EH (cell line): ENCODE measurements at regions not wholly inside any gene's neighbourhood (a gene's known extent, or its start where the extent isn't known, plus 50 kb on each side); places are given as distances from the start of the nearest gene placed in this dataset.

Experiments used
- DNase-seq: peaks from one replicate; pipeline ENCODE4 v3.0.0-alpha.2; 2015; ENCODE audit warnings: low read depth

- peak; percentile 18 for DNase-seq
Observed at GRCh38 chr3:147758771-147759170, 349.6 kb downstream of the ZIC1 start.

DNA sequence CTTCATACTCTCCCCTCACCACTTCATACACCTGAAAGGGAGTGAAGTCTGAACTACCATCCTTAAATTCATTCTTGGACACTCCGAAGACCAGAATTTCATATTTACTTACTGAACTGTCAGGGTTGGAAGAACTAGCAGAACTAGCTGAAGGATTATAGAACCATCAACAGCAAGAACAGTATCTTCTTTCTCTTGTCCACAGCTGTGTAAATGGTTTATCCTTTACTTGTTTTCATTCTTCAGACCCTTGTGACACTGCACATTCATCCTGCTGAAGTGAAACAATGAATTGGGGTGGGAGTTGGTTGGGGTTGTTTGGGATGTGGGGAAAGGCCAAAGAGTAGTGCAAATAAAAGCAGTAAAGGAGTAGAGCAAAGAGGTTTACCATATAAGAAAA, 350.9 kb downstream of the ZIC1 start:
- no peak for DNase-seq

DNA sequence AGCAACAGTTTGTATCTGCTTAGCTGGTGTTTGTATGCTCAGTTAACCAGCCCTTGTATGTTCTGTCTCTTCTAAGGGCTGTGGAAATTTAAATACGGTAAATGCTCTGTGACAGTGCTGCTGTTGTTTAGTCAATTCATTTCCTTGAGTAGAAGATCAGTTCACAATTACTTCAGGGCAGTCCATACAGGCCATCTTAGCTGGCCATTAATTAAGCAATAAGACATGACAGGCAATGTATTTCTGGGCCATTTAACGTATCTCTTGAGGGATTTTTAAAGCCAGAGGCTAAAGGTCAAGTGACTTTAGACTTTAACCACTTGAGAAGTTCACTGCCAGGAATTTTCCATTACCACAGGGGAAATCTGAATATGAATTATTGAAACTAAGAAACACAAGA, 351.8 kb downstream of the ZIC1 start:
- no peak for DNase-seq

GRCh38 chr3:147773116-147773630, 364.0 kb downstream of the ZIC1 start:
- peak; percentile 6 for DNase-seq

GRCh38 chr3:147775411-147775810, 366.2 kb downstream of the ZIC1 start:
- no peak for DNase-seq

DNA sequence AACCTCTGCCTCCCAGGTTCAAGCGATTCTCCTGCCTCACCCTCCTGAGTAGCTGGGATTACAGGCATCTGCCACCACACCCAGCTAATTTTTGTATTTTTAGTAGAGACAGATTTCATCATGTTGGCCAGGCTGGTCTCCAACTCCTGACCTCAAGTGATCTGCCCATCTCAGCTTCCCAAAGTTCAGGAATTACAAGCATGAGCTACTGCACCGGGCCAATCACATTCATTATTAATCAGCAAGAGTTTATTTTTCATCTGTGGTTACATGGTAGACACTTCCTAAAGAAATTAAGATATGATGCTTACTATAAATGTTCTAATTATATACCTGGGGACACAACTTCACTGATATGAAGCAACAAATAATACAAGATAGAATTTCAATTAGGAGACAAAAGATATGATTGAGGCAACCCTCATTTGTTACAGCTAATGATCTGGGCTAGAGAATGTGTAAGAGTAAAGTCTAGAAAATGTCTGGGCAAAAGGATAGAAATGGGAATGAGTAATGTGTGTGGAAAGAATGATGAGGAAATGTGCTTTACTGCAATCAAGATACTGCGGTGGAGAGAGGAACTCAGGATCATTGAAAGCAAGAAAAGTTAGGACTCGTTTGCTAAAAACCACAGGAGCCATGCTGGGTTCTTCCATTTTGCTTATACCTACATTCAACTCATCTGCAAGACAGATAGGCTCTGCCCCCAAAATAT, 366.8 kb downstream of the ZIC1 start:
- peak; percentile 10 for DNase-seq

GRCh38 chr3:147793841-147794240, 384.7 kb downstream of the ZIC1 start:
- peak; percentile 25 for DNase-seq

GRCh38 chr3:147794596-147794995, 385.4 kb downstream of the ZIC1 start:
- no peak for DNase-seq

GRCh38 chr3:147795418-147795817, 386.3 kb downstream of the ZIC1 start:
- DNase-seq, result peak; percentile 1

- DNase-seq, result no peak
Observed at GRCh38 chr3:147797095-147797494, 387.9 kb downstream of the ZIC1 start.

GRCh38 chr3:147799601-147800000, 390.4 kb downstream of the ZIC1 start:
- no peak for DNase-seq

- no peak for DNase-seq
Observed at GRCh38 chr3:147807776-147808175, 398.6 kb downstream of the ZIC1 start.

GRCh38 chr3:147809206-147809605, 400.0 kb downstream of the ZIC1 start:
- DNase-seq, result no peak

DNA sequence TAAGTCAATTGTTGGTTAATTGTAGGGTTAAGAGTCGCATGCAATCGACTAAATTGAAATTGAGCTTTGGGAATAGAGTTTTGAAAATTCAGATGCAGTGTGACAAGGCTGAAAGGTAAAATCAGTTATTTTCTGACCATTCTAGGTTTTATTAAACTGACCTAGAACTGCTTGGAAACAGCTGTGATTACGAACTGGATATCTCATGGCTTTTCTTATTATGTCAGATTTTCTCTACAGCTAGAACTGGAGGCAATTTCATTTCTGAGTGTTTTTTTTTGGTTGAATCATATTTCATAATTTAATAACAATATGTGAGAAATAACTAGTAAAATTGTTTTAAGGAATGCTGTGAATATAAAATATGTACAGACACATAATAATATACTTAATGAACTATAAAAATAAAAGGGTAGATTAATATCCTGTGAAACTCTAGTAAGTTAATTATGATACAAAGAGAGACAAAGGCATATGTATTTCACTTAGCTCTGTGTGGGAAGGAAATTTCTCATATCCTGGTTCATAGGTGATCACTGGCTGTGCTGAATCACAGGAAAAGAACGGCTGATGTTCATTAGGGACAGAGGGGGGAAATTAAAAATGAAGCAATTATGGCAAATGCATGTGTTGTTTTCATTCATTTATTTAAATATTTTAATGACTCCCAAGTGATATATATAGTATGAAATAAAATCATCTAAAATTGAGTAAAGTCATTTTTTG, 403.2 kb downstream of the ZIC1 start:
- DNase-seq, result no peak

DNA sequence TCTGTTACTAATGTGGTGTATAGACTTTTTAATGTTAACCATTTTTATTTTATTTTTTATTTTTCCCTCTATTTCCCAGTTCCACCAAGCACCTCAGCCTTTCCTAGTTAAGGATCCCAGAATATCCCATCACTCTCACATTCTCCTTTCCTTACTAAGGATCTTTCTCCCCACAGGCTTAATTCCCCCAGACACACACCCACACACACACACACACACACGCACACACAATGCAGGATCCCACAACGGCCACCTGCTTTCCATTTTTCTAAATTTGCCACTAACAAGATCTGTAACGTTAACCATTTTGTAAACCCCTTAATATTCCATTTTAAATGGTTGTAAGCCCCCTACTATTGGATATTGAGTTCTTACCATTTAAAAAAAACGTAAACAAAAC, 404.1 kb downstream of the ZIC1 start:
- no peak for DNase-seq

- peak; percentile 6 for DNase-seq
Observed at GRCh38 chr3:147816752-147817151, 407.6 kb downstream of the ZIC1 start.

- no peak for DNase-seq
Observed at GRCh38 chr3:147832611-147833010, 423.4 kb downstream of the ZIC1 start.

- no peak for DNase-seq
Observed at GRCh38 chr3:147836330-147836729, 427.2 kb downstream of the ZIC1 start.

GRCh38 chr3:147838652-147839051, 429.5 kb downstream of the ZIC1 start:
- peak; percentile 43 for DNase-seq

DNA sequence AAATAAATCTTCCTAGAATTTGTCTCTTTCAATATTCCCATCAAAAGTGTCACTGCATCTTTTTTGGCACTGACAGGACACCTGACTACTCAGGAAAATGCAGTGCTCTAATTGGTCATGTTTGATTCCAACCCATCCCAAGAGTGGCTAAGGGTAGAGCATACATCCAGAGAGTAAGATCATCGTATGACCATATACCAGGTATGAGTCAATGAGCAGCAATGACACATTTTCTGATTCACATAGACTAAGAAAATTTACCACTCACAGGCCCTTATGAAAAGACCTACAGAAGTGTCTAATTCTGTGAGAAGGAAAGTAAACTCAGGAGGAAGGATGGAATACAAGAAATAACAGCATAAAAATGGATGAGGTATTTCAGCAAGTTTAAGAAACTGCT, 434.2 kb downstream of the ZIC1 start:
- DNase-seq, result no peak

DNA sequence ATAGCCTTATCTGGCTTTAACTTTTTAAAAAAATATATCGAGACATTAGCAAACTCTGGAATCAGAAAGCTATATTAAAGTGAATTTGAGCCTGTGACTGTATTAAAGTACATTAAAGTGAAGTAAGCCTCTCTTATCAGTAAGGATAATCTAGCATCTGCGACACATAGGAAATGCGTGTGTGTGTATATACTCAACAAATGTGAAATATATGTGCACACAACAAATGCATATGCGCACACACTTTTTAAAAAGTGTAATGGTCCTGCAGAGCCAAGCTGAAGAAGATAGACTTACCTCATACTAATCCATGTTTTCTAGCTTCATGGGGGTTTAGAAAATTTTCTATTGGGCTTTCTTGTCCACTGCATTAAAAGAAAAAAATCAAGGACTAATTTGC, 437.1 kb downstream of the ZIC1 start:
- DNase-seq, result no peak

DNA sequence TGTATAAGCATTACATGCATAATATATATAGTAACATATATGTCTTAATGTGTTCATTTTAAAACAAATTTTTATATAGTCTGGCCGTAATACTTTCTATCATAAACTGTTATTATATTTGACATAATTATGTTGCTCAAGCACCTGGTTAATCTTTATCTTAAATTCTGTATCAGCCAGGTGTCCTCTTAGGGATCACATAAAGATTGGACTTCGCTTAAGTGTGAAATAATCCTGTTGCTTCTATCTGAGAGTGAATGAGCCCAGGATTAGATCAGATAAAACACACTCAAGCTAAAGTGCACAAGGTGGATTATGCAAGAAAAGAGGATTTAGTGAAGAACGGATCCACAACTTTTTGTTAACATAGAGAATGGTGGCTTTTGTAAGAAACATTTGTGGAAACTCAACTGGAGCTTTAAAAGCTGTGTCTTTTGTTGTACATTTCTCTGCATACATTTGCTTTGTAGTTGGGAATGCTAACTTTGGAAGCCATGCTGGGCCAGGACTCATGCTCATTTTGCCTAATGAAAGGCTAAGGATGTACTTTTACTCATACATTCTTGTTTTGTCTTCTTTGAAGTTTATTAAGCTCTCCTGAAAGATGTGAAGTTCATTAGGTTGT, 437.8 kb downstream of the ZIC1 start:
- DNase-seq, result no peak

DNA sequence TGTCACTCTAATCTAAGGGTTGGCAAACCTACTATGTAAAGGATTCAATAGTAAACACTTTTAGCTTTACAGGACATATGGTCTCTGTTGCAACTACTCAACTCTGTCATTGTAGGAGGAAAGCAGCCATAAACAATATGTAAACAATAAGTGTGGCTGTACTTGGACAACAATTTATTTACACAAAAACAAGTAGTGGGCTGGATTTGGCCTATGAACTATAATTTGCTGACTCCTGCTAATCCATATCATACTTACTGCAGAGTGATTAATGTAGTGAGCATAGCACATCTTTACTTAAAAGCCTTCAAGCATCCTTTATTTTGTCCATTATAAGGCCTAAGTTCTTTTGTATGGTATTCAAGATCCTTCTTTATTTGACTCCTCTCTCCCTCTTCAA, 441.9 kb downstream of the ZIC1 start:
- DNase-seq, result no peak
